ENCODE measurements at regions not wholly inside any gene's neighbourhood (a gene's known extent, or its start where the extent isn't known, plus 50 kb on each side); places are given as distances from the start of the nearest gene placed in this dataset.

GRCh38 chr4:184550476-184550875 lies 76.1 kb upstream of the IRF2 start:
- TF ChIP-seq, protein P1, sequence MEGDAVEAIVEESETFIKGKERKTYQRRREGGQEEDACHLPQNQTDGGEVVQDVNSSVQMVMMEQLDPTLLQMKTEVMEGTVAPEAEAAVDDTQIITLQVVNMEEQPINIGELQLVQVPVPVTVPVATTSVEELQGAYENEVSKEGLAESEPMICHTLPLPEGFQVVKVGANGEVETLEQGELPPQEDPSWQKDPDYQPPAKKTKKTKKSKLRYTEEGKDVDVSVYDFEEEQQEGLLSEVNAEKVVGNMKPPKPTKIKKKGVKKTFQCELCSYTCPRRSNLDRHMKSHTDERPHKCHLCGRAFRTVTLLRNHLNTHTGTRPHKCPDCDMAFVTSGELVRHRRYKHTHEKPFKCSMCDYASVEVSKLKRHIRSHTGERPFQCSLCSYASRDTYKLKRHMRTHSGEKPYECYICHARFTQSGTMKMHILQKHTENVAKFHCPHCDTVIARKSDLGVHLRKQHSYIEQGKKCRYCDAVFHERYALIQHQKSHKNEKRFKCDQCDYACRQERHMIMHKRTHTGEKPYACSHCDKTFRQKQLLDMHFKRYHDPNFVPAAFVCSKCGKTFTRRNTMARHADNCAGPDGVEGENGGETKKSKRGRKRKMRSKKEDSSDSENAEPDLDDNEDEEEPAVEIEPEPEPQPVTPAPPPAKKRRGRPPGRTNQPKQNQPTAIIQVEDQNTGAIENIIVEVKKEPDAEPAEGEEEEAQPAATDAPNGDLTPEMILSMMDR (IDR thresholded peaks at IDR 0.05; ENCODE audit: low read length): no peak
- TF ChIP-seq EZH2 (optimal IDR thresholded peaks at IDR 0.05; ENCODE audit: low read depth, low read length): no peak

Measured in MM.1S (cell line).